IMR-90 (cell line): ENCODE measurements at regions not wholly inside any gene's neighbourhood (a gene's known extent, or its start where the extent isn't known, plus 50 kb on each side); places are given as distances from the start of the nearest gene placed in this dataset.

ENCODE experiments used
- ATAC-seq: fragments of 200-7000 bp; cut with Tn5 transposase; 2 replicates; pipeline ENCODE4 v1.9.1; 2020; ENCODE audit warnings: low read depth, mild to moderate bottlenecking, moderate library complexity
- BruUV-seq: library from RNA; stranded (reverse); fragments of 400-500 nt; replicated peaks from 2 replicates; lab custom pipeline; 2021; lab: Mats Ljungman, UMichigan
- CTCF ChIA-PET: fragments of 300-600 bp; formaldehyde crosslinking; extraction: SDS; loops from one replicate; lab custom pipeline; 2021; ENCODE audit warnings: antibody characterized with exemption; lab: Yijun Ruan, JAX
- POLR2A ChIA-PET: fragments of 300-600 bp; sonication (Branson Sonifier 250); formaldehyde crosslinking; loops from one replicate; lab custom pipeline; 2022; ENCODE audit warnings: antibody characterized with exemption; ENCODE audit not compliant: unreplicated experiment; lab: Charles Lee
- DNase-seq: peaks from one replicate; pipeline ENCODE4 v3.0.0; 2013
- H2AFZ ChIP-seq: replicated peaks from 2 replicates; pipeline ENCODE3; 2013; ENCODE audit warnings: low read length, mild to moderate bottlenecking; ENCODE audit not compliant: poor library complexity
- H2AK5ac ChIP-seq: 2 replicates; pipeline ENCODE4 v1.6.1; 2013; ENCODE audit warnings: low read depth, low read length, inconsistent platforms
- H2AK9ac ChIP-seq: replicated peaks from 2 replicates; pipeline ENCODE3; 2013; ENCODE audit warnings: mild to moderate bottlenecking, low read depth, low read length, moderate library complexity; ENCODE audit not compliant: poor library complexity
- H2BK120ac ChIP-seq: 2 replicates; pipeline ENCODE4 v1.6.1; 2013; ENCODE audit warnings: low read depth, low read length, inconsistent platforms
- H2BK15ac ChIP-seq: 3 replicates; pipeline ENCODE4 v1.6.1; 2013; ENCODE audit warnings: low read depth, low read length, inconsistent platforms
- H2BK20ac ChIP-seq: 2 replicates; pipeline ENCODE4 v1.6.1; 2013; ENCODE audit warnings: low read depth, mild to moderate bottlenecking, inconsistent platforms, low read length, moderate library complexity
- H2BK5ac ChIP-seq: 2 replicates; pipeline ENCODE4 v1.6.1; 2013; ENCODE audit warnings: mild to moderate bottlenecking, low read depth, low read length, inconsistent platforms; ENCODE audit not compliant: poor library complexity, severe bottlenecking
- H3K14ac ChIP-seq: replicated peaks from 2 replicates; pipeline ENCODE4 v1.6.1; 2013; ENCODE audit warnings: low read depth, low read length, inconsistent platforms
- H3K18ac ChIP-seq: 2 replicates; pipeline ENCODE4 v1.6.1; 2013; ENCODE audit warnings: low read depth, low read length, control low read depth
- H3K23ac ChIP-seq: 2 replicates; pipeline ENCODE4 v1.6.1; 2013; ENCODE audit warnings: low read depth, low read length, inconsistent platforms
- H3K27ac ChIP-seq: 2 replicates; pipeline ENCODE4 v1.5.1; 2013; ENCODE audit warnings: mild to moderate bottlenecking, control low read depth, low read length; ENCODE audit not compliant: insufficient read depth
- H3K27me3 ChIP-seq: 2 replicates; pipeline ENCODE4 v1.6.1; 2013; ENCODE audit warnings: low read length; ENCODE audit not compliant: control insufficient read depth, insufficient read depth
- H3K36me3 ChIP-seq: 2 replicates; pipeline ENCODE4 v1.6.1; 2013; ENCODE audit warnings: low read length, mixed read lengths; ENCODE audit not compliant: control insufficient read depth, insufficient read depth
- H3K4ac ChIP-seq: 2 replicates; pipeline ENCODE4 v1.6.1; 2013; ENCODE audit warnings: low read depth, low read length, inconsistent platforms
- H3K4me1 ChIP-seq: 2 replicates; pipeline ENCODE4 v1.6.1; 2013; ENCODE audit warnings: low read length, mixed read lengths; ENCODE audit not compliant: control insufficient read depth, insufficient read depth
- H3K4me2 ChIP-seq: 2 replicates; pipeline ENCODE4 v1.6.1; 2013; ENCODE audit warnings: low read depth, mild to moderate bottlenecking, control low read depth, low read length, moderate library complexity
- H3K4me3 ChIP-seq: 2 replicates; pipeline ENCODE4 v1.5.1; 2013; ENCODE audit warnings: low read depth, mild to moderate bottlenecking, control low read depth, low read length, moderate library complexity; ENCODE audit not compliant: insufficient read depth
- H3K56ac ChIP-seq: 2 replicates; pipeline ENCODE4 v1.6.1; 2013; ENCODE audit warnings: low read length, inconsistent platforms; ENCODE audit not compliant: insufficient read depth; ENCODE audit errors: extremely low read depth
- H3K79me1 ChIP-seq, 2 experiments: 2 replicates each; pipeline ENCODE4 v1.6.1; 2013; ENCODE audit warnings: low read length in 2 of 2, inconsistent platforms in 1 of 2, low read depth in 1 of 2
- H3K9ac ChIP-seq: 2 replicates; pipeline ENCODE4 v1.6.1; 2013; ENCODE audit warnings: low read depth, low read length, control low read depth
- H3K9me1 ChIP-seq: 2 replicates; pipeline ENCODE4 v1.6.1; 2013; ENCODE audit warnings: low read length, inconsistent platforms; ENCODE audit not compliant: insufficient read depth
- H3K9me3 ChIP-seq: 2 replicates; pipeline ENCODE4 v1.6.1; 2013; ENCODE audit warnings: low read length; ENCODE audit not compliant: control insufficient read depth, insufficient read depth
- H4K20me1 ChIP-seq: 2 replicates; pipeline ENCODE4 v1.6.1; 2013; ENCODE audit warnings: low read length, inconsistent platforms; ENCODE audit not compliant: insufficient read depth
- H4K5ac ChIP-seq: 2 replicates; pipeline ENCODE4 v1.6.1; 2013; ENCODE audit warnings: mild to moderate bottlenecking, low read depth, low read length, control low read depth
- H4K8ac ChIP-seq, 2 experiments: 2 replicates each; pipeline ENCODE4 v1.6.1; 2013; ENCODE audit warnings: low read depth in 2 of 2, low read length in 2 of 2, control low read depth in 1 of 2, inconsistent platforms in 1 of 2
- H4K91ac ChIP-seq: 2 replicates; pipeline ENCODE4 v1.6.1; 2013; ENCODE audit warnings: low read depth, low read length, inconsistent platforms; ENCODE audit not compliant: insufficient read depth
- BHLHE40 ChIP-seq: fragments of 150-350 bp; IDR thresholded peaks from 2 replicates; pipeline ENCODE4 v1.6.1; 2016; ENCODE audit warnings: mild to moderate bottlenecking, low read depth, low read length
- ELK1 ChIP-seq: fragments of 150-350 bp; IDR thresholded peaks from 2 replicates; pipeline ENCODE4 v1.6.1; 2016; ENCODE audit warnings: low read depth, mild to moderate bottlenecking, low read length, moderate library complexity, borderline replicate concordance
- MAFK ChIP-seq: IDR thresholded peaks from 2 replicates; pipeline ENCODE4 v1.6.1; 2012; ENCODE audit warnings: low read depth, low read length, improper control_type of control experiment
- MAZ ChIP-seq: IDR thresholded peaks from 2 replicates; pipeline ENCODE4 v1.6.1; 2012; ENCODE audit warnings: low read depth, mild to moderate bottlenecking, low read length, improper control_type of control experiment, moderate library complexity, borderline replicate concordance
- MXI1 ChIP-seq: IDR thresholded peaks from 2 replicates; pipeline ENCODE4 v1.6.1; 2012; ENCODE audit warnings: low read depth, mild to moderate bottlenecking, low read length, moderate library complexity, borderline replicate concordance
- NFE2L2 ChIP-seq: fragments of 150-350 bp; IDR thresholded peaks from 2 replicates; pipeline ENCODE4 v1.6.1; 2016; ENCODE audit warnings: low read depth, mild to moderate bottlenecking, low read length
- RAD21 ChIP-seq: IDR thresholded peaks from 2 replicates; pipeline ENCODE4 v1.6.1; 2012; ENCODE audit warnings: low read length, improper control_type of control experiment
- RCOR1 ChIP-seq: IDR thresholded peaks from 2 replicates; pipeline ENCODE4 v1.6.1; 2012; ENCODE audit warnings: mild to moderate bottlenecking, low read length, improper control_type of control experiment; ENCODE audit not compliant: insufficient replicate concordance
- dilution Hi-C: fragments of 300-500 bp; cut with HindIII; formaldehyde crosslinking; loops from one replicate; pipeline ENCODE4 v1.14.3; 2018; ENCODE audit warnings: low sequenced_read_pairs; ENCODE audit not compliant: unreplicated experiment
- in situ Hi-C: fragments of 300-500 bp; cut with MboI; formaldehyde crosslinking; loops from 3 replicates; pipeline ENCODE4 v1.14.3; 2019; ENCODE audit warnings: low sequenced_read_pairs, inconsistent platforms, mixed read lengths
- intact Hi-C: fragments of 100-400 bp; cut with micrococcal nuclease; formaldehyde crosslinking; loops from 2 replicates; pipeline ENCODE4 v1.10.0; 2022
- TF ChIP-seq, protein P1 (sequence below): fragments of 150-350 bp; IDR thresholded peaks from 2 replicates; pipeline ENCODE4 v1.6.1; 2017; ENCODE audit warnings: mild to moderate bottlenecking, antibody characterized with exemption, low read length, low read depth

GRCh38 chr15:37756407-37756806, 178.0 kb upstream of the TMCO5A start:
- Histone ChIP-seq H3K9ac (no peak overlapping the region), H3K4ac (no peak overlapping the region), H4K8ac (no peak overlapping the region), H4K91ac (no peak overlapping the region), H3K4me3 (no peak overlapping the region), H3K9me1 (no peaks in the 10 kb centered on the region), H2BK5ac (no peak overlapping the region), H3K4me1 (no peaks in the 10 kb centered on the region), H2AFZ (no peak overlapping the region), H3K56ac (no peak overlapping the region), H2AK9ac (no peak overlapping the region), H2BK20ac (no peak overlapping the region), H3K9me3 (no peaks in the 10 kb centered on the region), H3K4me2 (no peak overlapping the region), H2BK15ac (no peak overlapping the region), H2AK5ac (no peak overlapping the region), H2BK120ac (no peak overlapping the region), H3K14ac (no peak overlapping the region), H3K18ac (no peak overlapping the region), H4K20me1 (no peaks in the 10 kb centered on the region), H3K27me3 (peaks cover 1% of the 10 kb centered on the region; the same call in 1 of the 2 replicates), H3K79me1 (no peaks in the 10 kb centered on the region), H3K27ac (no peak overlapping the region), H3K23ac (no peak overlapping the region), H4K5ac (no peak overlapping the region), H3K36me3 (no peaks in the 10 kb centered on the region)
- intact Hi-C loops (no loop called here), dilution Hi-C loops (no loop called here), in situ Hi-C loops (no loop called here)
- ChIA-PET CTCF (no interaction called here), POLR2A (no interaction called here)
- TF ChIP-seq MAZ (no peak), NFE2L2 (no peak), ELK1 (no peak), RCOR1 (no peak), BHLHE40 (no peak), RAD21 (no peak), MXI1 (no peak), MAFK (no peak)
- TF ChIP-seq, protein P1, sequence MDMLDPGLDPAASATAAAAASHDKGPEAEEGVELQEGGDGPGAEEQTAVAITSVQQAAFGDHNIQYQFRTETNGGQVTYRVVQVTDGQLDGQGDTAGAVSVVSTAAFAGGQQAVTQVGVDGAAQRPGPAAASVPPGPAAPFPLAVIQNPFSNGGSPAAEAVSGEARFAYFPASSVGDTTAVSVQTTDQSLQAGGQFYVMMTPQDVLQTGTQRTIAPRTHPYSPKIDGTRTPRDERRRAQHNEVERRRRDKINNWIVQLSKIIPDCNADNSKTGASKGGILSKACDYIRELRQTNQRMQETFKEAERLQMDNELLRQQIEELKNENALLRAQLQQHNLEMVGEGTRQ = no peak
- no TSS peak for BruUV-seq
- ATAC-seq (no peak), DNase-seq (no peak)
